HG02642 (cell line): ENCODE measurements at regions not wholly inside any gene's neighbourhood (a gene's known extent, or its start where the extent isn't known, plus 50 kb on each side); places are given as distances from the start of the nearest gene placed in this dataset.
A peak's percentile ranks its signal among the peaks of the same experiment; 100 is the strongest.
"Not testable (repeated sequence)": the region's sequence is repeated elsewhere in the genome, so short reads cannot be mapped to it uniquely, and the experiment has no call there.

Experiments used
- ATAC-seq: cut with Tn5 transposase; IDR thresholded peaks from one replicate; pipeline ENCODE4 v1.9.1; 2021; ENCODE audit warnings: mild to moderate bottlenecking; ENCODE audit not compliant: unreplicated experiment, poor library complexity

DNA sequence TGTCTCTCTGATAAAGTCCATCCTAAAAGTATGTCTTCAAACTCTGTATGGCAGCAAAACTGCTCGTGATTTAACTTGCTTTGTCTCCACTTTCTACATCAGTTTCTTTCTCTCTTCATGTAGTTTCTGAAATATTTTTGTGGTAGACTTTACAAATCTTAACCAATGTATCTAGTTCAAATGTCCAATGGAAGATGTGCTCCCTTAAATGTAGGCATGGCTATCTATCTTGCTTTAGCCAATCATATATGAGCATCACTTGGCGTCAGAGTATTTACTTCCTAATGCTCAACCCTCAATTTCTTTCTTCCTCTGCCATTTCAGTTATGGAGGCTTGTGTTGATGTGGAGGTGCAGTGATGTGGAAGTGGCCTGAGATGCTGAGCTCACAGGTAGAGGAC lies 206.1 kb upstream of the ZNF608 start:
- peak; percentile 63 for ATAC-seq

DNA sequence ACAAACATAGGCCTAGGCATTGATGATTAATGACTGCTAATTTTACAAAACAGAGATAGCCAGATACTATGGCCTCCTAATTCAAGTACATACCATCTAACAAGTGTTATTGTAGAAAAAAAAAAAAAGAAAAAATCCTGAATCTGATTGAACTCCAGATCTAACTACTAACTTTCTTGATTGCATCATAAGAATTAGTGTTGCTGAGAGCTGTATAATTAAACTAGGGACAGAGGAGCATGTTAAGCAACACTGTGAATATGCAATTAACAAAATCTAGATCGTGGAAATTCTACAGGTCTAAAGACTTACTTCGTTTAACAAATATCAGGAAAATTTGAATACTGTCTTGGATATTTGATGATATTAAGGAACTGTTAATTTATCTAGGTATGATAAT lies 208.3 kb upstream of the ZNF608 start:
- ATAC-seq = no peak

GRCh38 chr5:124956471-124957029 lies 210.1 kb upstream of the ZNF608 start:
- ATAC-seq = no peak

GRCh38 chr5:124957063-124957462 lies 210.6 kb upstream of the ZNF608 start:
- ATAC-seq = no peak

- no peak for ATAC-seq
Observed at GRCh38 chr5:124960266-124960665, 213.8 kb upstream of the ZNF608 start.

GRCh38 chr5:124961521-124961920 lies 215.1 kb upstream of the ZNF608 start:
- ATAC-seq = no peak

- ATAC-seq = no peak
Observed at GRCh38 chr5:124962111-124962510, 215.7 kb upstream of the ZNF608 start.

DNA sequence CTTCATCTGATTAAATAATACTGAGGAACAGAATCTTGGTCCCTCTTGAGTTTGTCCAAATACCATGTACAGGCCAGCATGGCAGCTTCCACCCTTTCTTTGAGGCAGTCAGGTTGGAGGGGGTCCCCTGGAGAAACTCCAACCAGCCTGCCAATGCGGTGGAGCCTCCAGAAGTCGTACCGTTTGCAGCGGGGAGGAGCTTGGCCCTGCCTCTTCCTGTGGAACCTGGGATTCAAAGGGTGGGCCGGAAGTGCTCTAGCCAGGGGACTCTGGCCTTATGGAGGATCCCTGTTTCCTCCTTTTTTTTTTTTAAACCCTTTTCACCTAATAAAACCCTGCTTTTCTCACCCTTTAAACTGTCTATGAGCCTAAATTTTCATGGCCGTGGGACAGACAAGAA lies 216.3 kb upstream of the ZNF608 start:
- no peak for ATAC-seq

GRCh38 chr5:124963236-124963919 lies 216.9 kb upstream of the ZNF608 start:
- ATAC-seq = no peak

- not testable (repeated sequence) for ATAC-seq
Observed at GRCh38 chr5:124966741-124967140, 220.3 kb upstream of the ZNF608 start.

DNA sequence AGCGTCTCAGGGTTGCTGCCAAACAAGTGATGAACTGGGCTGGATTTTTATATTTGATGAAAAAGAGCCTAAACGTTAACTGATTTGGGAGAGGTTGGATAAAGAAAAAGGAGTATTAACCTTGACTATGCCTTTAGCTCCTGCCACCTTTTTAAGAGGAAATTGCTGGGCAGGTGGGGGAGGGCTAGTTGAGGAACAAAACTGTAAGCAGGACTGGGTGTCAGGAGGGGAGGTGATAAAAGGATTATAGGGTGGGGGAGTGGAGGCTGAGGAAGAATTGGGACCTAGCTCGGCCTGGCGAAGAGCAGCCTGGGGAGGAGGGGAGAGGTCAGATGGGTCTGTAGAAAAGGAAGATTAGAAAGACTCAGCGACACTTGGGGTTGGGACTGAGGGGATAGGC lies 223.9 kb upstream of the ZNF608 start:
- ATAC-seq = not testable (repeated sequence)

DNA sequence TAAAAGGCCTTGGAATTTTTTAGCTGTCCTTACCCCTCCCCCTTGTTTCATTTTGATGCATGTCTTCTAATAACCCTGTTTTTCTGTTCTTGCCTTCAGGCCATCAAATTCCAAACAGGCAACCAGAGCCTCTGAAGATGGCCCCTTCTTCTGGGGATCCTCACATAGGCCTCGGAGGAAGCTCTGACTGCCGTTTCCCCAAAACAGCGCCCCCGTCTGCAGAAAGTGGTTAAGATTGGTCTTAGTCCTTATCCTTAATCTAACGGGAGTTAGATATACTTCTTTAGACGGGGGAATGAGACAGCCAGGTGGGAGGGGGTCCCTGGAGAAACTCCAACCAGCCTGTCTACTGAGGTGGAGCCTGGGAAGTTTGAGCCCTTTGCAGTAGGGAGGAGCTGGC lies 226.3 kb upstream of the ZNF608 start:
- ATAC-seq = no peak

- no peak for ATAC-seq
Observed at GRCh38 chr5:124973661-124974060, 227.2 kb upstream of the ZNF608 start.

- ATAC-seq = no peak
Observed at GRCh38 chr5:124976086-124976485, 229.6 kb upstream of the ZNF608 start.

DNA sequence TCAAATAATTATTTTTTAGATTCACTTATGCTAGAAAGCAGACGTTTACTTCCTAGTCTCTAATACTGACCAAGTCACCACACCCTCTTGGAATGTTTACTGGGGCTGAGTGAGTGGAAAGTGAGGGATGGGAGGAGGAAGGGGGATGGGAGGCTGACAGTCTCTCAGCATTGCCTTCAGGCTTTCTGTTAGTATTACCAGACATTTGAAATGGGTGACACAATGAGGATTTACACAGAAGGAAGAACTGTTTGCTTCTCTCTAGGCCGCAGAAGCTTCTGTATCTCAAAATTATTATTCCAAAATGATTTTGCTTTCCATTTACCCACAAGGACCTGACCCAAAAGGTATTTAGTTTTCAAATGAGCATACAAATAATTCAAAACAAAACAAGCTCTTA lies 232.8 kb upstream of the ZNF608 start:
- ATAC-seq = no peak

- ATAC-seq = peak; percentile 93
Observed at GRCh38 chr5:124980163-124980941, 233.9 kb upstream of the ZNF608 start.

GRCh38 chr5:124981901-124982300 lies 235.5 kb upstream of the ZNF608 start:
- ATAC-seq = no peak

DNA sequence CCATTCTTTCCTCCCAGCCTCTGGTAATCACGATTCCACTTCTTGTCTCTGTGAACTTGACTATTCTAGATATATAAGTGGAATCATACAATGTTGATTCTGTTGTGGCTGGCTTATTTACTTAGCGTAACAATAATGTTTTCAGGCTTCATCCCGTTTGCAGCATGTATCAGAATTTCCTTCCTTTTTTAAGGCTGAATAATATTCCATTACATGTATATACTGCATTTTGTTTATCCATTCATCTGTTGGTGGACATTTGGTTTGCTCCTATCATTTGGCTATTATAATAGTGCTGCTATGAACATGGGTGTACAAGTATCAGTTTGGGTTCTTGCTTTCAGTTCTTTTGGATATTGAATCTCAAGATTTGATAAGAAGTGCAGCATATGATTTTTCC lies 239.7 kb upstream of the ZNF608 start:
- ATAC-seq = no peak

- no peak for ATAC-seq
Observed at GRCh38 chr5:124986667-124987066, 240.2 kb upstream of the ZNF608 start.

DNA sequence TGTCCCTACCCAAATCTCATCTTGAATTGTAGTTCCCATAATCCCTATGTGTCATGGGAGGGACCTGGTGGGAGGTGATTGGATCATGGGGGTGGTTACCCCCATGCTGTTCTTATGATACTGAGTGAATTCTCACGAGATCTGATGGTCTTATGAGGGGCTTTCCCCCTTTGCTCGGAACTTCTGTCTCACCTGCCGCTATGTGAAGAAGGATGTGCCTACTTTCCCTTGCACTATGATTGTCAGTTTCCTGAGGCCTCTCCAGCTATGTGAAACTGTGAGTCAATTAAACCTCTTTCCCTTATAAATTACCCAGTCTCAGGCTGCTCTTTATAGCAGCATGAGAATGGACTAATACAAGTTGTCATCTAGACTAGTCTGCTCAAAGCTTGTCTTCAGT lies 241.3 kb upstream of the ZNF608 start:
- not testable (repeated sequence) for ATAC-seq

DNA sequence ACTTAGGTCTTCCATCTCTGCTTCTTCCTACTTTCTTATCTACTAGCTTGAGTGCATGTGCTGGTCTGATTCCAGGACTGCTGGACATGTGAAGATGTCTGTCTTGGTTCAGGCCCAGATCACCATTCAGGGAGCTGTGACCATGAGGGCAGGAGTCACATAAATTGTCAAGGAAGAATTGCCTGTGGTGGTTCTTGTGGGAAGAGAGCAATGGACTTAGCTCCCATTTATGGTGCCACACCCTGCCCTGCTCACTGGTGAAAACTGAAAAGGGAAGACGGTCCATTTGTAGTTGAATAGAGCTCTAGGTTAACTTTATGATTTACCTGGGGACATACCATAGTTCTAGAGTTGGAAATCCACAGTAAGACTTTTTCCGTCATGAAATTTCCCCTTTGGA lies 244.3 kb upstream of the ZNF608 start:
- no peak for ATAC-seq

DNA sequence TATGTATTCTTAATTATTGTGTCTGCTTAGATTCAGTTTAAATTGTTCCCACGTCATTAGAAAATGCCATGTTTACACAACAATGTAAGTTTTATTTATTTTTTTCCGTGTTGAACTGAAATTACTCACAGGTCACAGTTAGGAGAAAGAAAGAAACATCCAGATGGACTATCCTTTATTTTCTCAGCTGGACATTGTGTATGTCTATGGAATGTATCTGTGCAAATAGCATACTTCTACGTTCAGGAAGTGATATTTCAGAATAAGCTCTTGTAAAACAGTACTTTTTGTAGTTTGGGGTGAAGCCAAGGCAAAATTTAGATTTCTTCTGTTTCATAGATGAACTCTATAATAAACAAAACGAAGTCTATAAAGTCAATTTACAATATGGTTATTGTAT lies 249.0 kb upstream of the ZNF608 start:
- no peak for ATAC-seq
